Heart left ventricle (tissue), 16 donors: ENCODE measurements at regions not wholly inside any gene's neighbourhood (a gene's known extent, or its start where the extent isn't known, plus 50 kb on each side); places are given as distances from the start of the nearest gene placed in this dataset.

Source experiments
- ATAC-seq, 4 donors: fragments of 200-7000 bp; cut with Tn5 transposase; one replicate each; pipeline ENCODE4 v1.9.1; 2020 to 2022; ENCODE audit warnings: moderate library complexity in 4 of 4, mild to moderate bottlenecking in 3 of 4, moderate number of reproducible peaks in 1 of 4
- DNase-seq, 5 donors: peaks; one replicate each; pipeline ENCODE4 v3.0.0-alpha.2; 2020
- H3K27ac ChIP-seq, 12 donors: fragments of 200-600 bp; sonication (generic) in 4 of 12; one replicate each; pipeline versions ENCODE4 v1.5.0 to v1.8.0; 2016 to 2022; ENCODE audit warnings: mild to moderate bottlenecking in 2 of 12
- H3K27me3 ChIP-seq, 9 donors: fragments of 200-600 bp; sonication (generic) in 2 of 9; one replicate each; pipeline versions ENCODE4 v1.5.1 to v1.8.0; 2016 to 2022; ENCODE audit warnings: mild to moderate bottlenecking in 3 of 9
- H3K36me3 ChIP-seq, 9 donors: fragments of 200-600 bp; sonication (generic) in 2 of 9; one replicate each; pipeline versions ENCODE4 v1.5.0 to v1.8.0; 2018 to 2022; ENCODE audit warnings: mild to moderate bottlenecking in 2 of 9
- H3K4me1 ChIP-seq, 12 donors: fragments of 200-600 bp; sonication (generic) in 4 of 12; one replicate each; pipeline versions ENCODE4 v1.5.0 to v1.8.0; 2016 to 2022; ENCODE audit warnings: mild to moderate bottlenecking in 3 of 12
- H3K4me3 ChIP-seq, 12 donors: fragments of 200-600 bp; sonication (generic) in 4 of 12; one replicate each; pipeline versions ENCODE4 v1.5.0 to v1.8.0; 2017 to 2022; ENCODE audit warnings: mild to moderate bottlenecking in 9 of 12, moderate library complexity in 4 of 12
- H3K9me3 ChIP-seq, 12 donors: fragments of 200-600 bp; sonication (generic) in 4 of 12; one replicate each; pipeline versions ENCODE4 v1.5.0 to v1.8.0; 2016 to 2022; ENCODE audit warnings: mild to moderate bottlenecking in 1 of 12
- POLR2A ChIP-seq, 2 donors: fragments of 450-650 bp; IDR thresholded peaks; one replicate each; pipeline ENCODE4 v1.6.1; 2017; ENCODE audit warnings: antibody characterized with exemption in 2 of 2, mild to moderate bottlenecking in 2 of 2, moderate library complexity in 2 of 2
- WGBS, 4 donors: extraction: QIAGEN DNeasy Blood & Tissue Kit in 2 of 4; methylation state at CpG; one replicate each; pipeline versions ENCODE4 v1.1.5 to v1.1.7; 2013 to 2018; 5-methylcytosine and 5-hydroxymethylcytosine counted together
- intact Hi-C, 10 donors: fragments of 100-400 bp; cut with DNase I; formaldehyde crosslinking; loops; one replicate each; pipeline versions ENCODE4 v1.11.1 to v1.14.2; 2022
- TF ChIP-seq, protein P1 (sequence below), 12 donors: fragments of 200-600 bp; sonication (generic) in 4 of 12; IDR thresholded peaks; one replicate each; pipeline versions ENCODE4 v1.5.0 to v1.8.0; 2018 to 2022; ENCODE audit warnings: antibody characterized with exemption in 12 of 12, mild to moderate bottlenecking in 5 of 12
- donor health status: ischemic (EF 13 %, LVEDD 7.1; RV severe dilation, severe dysfunction).
- donor health status: healthy with polysubstance abuse.
- donor health status: DM: no; HTN: yes; CAD: no.
- donor health status: DM: no; HTN: no; CAD: no.
- donor health status: ischemic (EF 25% LVEDD 6.9; RV normal size, moderate dysfunction).
- donor health status: ischemic (EF 25% LVEDD 5.7; RV mildly dilated, moderate dysfunction).
- donor health status: healthy.
- donor health status: DM: yes; HTN: yes; CAD: no.
- donor health status: ischemic (EF 35%, LVEDD 5.7; RV mildly dilated, moderate dysfunction).
- donor health status: nonischemic (EF 11% LVEDD 7.7; RV severe dilation, severe dysfunction).
- donor health status: DM: yes; HTN: yes; CAD: no.
- donor health status: PGD.
- donor health status: ischemic (EF 29% LVEDD 5.4; RV normal size, mild dysfunction).
- donor health status: nonischemic (EF 23%, LVEDD 6.1; RV moderate dilation, normal function).

DNA sequence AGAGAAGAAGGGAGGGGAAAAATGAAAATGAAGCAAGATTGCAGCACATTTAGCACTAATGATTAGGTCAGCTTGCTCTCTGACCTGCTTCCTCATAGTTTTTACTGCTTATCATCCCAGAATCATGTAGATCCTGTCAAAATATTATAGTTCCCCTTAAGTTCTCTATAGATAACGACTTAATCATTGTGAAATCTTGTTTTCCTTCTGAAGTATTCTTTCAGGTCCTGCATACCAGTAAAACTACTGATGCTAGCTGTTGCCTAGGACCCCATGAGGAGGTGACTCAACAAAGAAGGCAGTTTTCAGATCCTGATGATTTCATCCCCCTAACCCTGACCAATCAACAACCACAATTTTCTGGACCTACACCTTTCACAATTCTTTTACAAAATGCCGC lies 1131.7 kb downstream of the SLITRK5 start:
- no peak for TF ChIP-seq POLR2A (IDR thresholded peaks at IDR 0.05)
- TF ChIP-seq, protein P1, sequence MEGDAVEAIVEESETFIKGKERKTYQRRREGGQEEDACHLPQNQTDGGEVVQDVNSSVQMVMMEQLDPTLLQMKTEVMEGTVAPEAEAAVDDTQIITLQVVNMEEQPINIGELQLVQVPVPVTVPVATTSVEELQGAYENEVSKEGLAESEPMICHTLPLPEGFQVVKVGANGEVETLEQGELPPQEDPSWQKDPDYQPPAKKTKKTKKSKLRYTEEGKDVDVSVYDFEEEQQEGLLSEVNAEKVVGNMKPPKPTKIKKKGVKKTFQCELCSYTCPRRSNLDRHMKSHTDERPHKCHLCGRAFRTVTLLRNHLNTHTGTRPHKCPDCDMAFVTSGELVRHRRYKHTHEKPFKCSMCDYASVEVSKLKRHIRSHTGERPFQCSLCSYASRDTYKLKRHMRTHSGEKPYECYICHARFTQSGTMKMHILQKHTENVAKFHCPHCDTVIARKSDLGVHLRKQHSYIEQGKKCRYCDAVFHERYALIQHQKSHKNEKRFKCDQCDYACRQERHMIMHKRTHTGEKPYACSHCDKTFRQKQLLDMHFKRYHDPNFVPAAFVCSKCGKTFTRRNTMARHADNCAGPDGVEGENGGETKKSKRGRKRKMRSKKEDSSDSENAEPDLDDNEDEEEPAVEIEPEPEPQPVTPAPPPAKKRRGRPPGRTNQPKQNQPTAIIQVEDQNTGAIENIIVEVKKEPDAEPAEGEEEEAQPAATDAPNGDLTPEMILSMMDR (IDR thresholded peaks at IDR 0.05) = no peak
- Histone ChIP-seq H3K27me3 (no peaks in the 10 kb centered on the region), H3K4me3 (no peak overlapping the region), H3K4me1 (no peaks in the 10 kb centered on the region), H3K9me3 (no peaks in the 10 kb centered on the region), H3K36me3 (no peaks in the 10 kb centered on the region), H3K27ac (no peak overlapping the region)
- intact Hi-C loops = no loop called here
- DNase-seq = no peak
- WGBS, 4 donors = 64 to 79% (median 73%) methylated on average over 2 of the region's 2 CpGs
- ATAC-seq = no peak

DNA sequence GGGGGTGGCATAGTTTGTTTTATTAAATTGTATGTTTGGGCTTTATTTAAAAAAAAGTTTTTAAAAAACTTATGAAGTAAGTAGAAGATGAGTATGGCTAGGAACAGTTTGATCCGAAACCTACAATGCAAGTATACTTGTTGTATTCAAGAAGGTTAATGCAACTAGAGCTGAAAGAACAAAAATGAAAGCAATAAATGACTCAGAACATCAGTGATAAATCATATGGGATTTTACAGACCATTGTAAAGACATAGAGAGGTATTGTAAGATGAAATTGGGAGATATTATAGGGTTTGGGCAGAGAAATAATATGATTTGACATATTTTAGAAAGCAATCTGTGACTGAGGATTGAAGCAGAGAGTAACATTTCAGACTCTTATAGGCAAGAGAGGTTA lies 1135.3 kb downstream of the SLITRK5 start:
- H3K36me3 ChIP-seq = no peaks in the 10 kb centered on the region
- H3K27ac ChIP-seq = no peak overlapping the region
- no peak overlapping the region for H3K4me3 ChIP-seq
- ATAC-seq (no peak), DNase-seq (no peak)
- H3K4me1 ChIP-seq = no peaks in the 10 kb centered on the region
- H3K27me3 ChIP-seq = no peaks in the 10 kb centered on the region
- intact Hi-C loops = no loop called here
- WGBS, 4 donors = 90 to 98% (median 92%) methylated on average over 1 of the region's 1 CpG
- H3K9me3 ChIP-seq = peaks cover 0 to 15% (median 0%) of the 10 kb centered on the region in 12 donors
- no peak for TF ChIP-seq POLR2A (IDR thresholded peaks at IDR 0.05)
- TF ChIP-seq, protein P1 (IDR thresholded peaks at IDR 0.05) = no peak

DNA sequence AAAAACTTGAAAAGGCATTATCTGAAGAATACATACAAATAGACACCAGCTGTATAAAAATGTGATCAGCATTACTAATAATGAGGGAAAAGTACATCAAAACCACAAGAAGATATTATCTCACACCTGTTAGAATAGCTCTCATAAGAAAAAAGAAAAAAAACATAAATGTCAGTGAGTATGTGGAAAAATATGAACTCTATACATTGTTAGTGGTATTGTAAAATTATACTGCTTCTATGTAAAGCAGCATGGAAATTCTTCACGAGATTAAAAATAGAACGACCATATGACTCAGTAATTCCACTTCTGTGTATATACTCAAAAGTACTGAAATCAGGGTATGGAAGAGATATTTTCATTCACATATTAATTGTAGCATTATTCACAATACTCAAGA lies 1146.4 kb downstream of the SLITRK5 start:
- 80 to 87% (median 82%) methylated on average over 2 of the region's 2 CpGs for WGBS, 4 donors
- DNase-seq (no peak), ATAC-seq (no peak)
- no peak overlapping the region for H3K4me3 ChIP-seq
- no peak overlapping the region for H3K27ac ChIP-seq
- H3K36me3 ChIP-seq = no peaks in the 10 kb centered on the region
- intact Hi-C loops = no loop called here
- TF ChIP-seq POLR2A (IDR thresholded peaks at IDR 0.05) = no peak
- TF ChIP-seq, protein P1 (IDR thresholded peaks at IDR 0.05) = no peak
- peaks cover 0 to 31% (median 2%) of the 10 kb centered on the region in 12 donors for H3K9me3 ChIP-seq
- no peaks in the 10 kb centered on the region for H3K4me1 ChIP-seq
- no peaks in the 10 kb centered on the region for H3K27me3 ChIP-seq

DNA sequence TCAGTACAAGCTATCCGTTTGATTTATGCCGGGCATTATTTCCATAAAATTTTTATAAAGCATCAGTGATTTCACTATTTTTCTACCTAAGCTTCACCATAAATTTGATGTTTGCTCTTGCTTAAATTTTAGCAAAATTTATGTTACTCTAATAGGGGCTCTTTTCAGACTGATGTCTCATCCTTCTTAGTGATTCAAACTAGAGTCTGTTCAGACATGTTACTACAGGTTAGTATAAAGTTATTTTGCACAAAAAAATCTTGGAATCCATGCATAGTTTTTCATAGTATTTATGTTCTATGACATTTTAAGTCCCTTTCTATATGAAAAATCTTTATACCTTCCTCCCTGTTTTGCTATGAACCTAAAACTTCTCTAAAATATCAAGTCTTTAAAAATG lies 1151.9 kb downstream of the SLITRK5 start:
- H3K9me3 ChIP-seq = peaks cover 0 to 4% (median 0%) of the 10 kb centered on the region in 12 donors
- intact Hi-C loops = no loop called here
- 89 to 96% (median 90%) methylated on average over 2 of the region's 2 CpGs for WGBS, 4 donors
- no peak overlapping the region for H3K4me3 ChIP-seq
- no peak for ATAC-seq
- H3K27ac ChIP-seq = no peak overlapping the region
- TF ChIP-seq, protein P1 (IDR thresholded peaks at IDR 0.05) = no peak
- no peak for TF ChIP-seq POLR2A (IDR thresholded peaks at IDR 0.05)
- no peak for DNase-seq
- no peaks in the 10 kb centered on the region for H3K4me1 ChIP-seq
- H3K36me3 ChIP-seq = no peaks in the 10 kb centered on the region
- H3K27me3 ChIP-seq = no peaks in the 10 kb centered on the region
